Gastrocnemius medialis (tissue), 4 donors: ENCODE measurements at regions not wholly inside any gene's neighbourhood (a gene's known extent, or its start where the extent isn't known, plus 50 kb on each side); places are given as distances from the start of the nearest gene placed in this dataset.

Experiments used
- ATAC-seq, 2 donors: fragments of 150-250 bp; one replicate each; pipeline ENCODE4 v1.9.1; 2016
- DNase-seq, 2 donors: peaks; one replicate each; pipeline ENCODE4 v3.0.0-alpha.2; 2019
- H3K27ac ChIP-seq, 4 donors: fragments of 200-600 bp; sonication (generic); 1 replicate in 1 of 4; 2 replicates in 3 of 4; pipeline ENCODE4 v1.5.1; 2016 to 2018; ENCODE audit warnings: mild to moderate bottlenecking in 2 of 4, moderate library complexity in 1 of 4
- H3K27me3 ChIP-seq, 3 donors: fragments of 200-600 bp; sonication (generic) in 2 of 3; 1 replicate in 1 of 3; 2 replicates in 2 of 3; pipeline versions ENCODE4 v1.5.1 to v1.6.0; 2016 to 2019; ENCODE audit warnings: mild to moderate bottlenecking in 1 of 3, moderate library complexity in 1 of 3
- H3K36me3 ChIP-seq, 2 donors: fragments of 200-600 bp; sonication (generic) in 1 of 2; one replicate each; pipeline ENCODE4 v1.5.1; 2017 to 2018
- H3K4me1 ChIP-seq, 2 donors: fragments of 200-600 bp; sonication (generic) in 1 of 2; one replicate each; pipeline ENCODE4 v1.5.1; 2016 to 2017; ENCODE audit warnings: mild to moderate bottlenecking in 2 of 2
- H3K4me3 ChIP-seq, 4 donors: fragments of 200-600 bp; sonication (generic) in 3 of 4; 1 replicate in 1 of 4; 2 replicates in 3 of 4; pipeline ENCODE4 v1.5.1; 2016 to 2019; ENCODE audit warnings: mild to moderate bottlenecking in 2 of 4
- H3K9me3 ChIP-seq, 3 donors: fragments of 200-600 bp; sonication (generic) in 2 of 3; 1 replicate in 1 of 3; 2 replicates in 2 of 3; pipeline ENCODE4 v1.5.1; 2016 to 2019
- POLR2A ChIP-seq, 2 donors: fragments of 450-650 bp; IDR thresholded peaks; one replicate each; pipeline ENCODE4 v1.6.1; 2017; ENCODE audit warnings: antibody characterized with exemption in 2 of 2, mild to moderate bottlenecking in 2 of 2, moderate library complexity in 2 of 2
- in situ Hi-C, 4 donors: fragments of 200-750 bp; cut with MboI; loops; one replicate each; pipeline versions ENCODE4 v1.15.0 to v1.8.0; 2017; ENCODE audit warnings: low sequenced_read_pairs in 4 of 4
- intact Hi-C: fragments of 100-400 bp; cut with DNase I; formaldehyde crosslinking; loops from one replicate; pipeline ENCODE4 v1.15.1; 2023; ENCODE audit warnings: low total_unique reads
- TF ChIP-seq, protein P1 (sequence below), 5 experiments: fragments of 450-650 bp in 3 of 5; fragments of 200-600 bp in 2 of 5; sonication (generic) in 2 of 5; IDR thresholded peaks in 4 of 5; conservative IDR thresholded peaks in 1 of 5; 1 replicate in 4 of 5; 2 replicates in 1 of 5; pipeline ENCODE4 v1.5.1; 2016 to 2019; ENCODE audit warnings: antibody characterized with exemption in 5 of 5, mild to moderate bottlenecking in 3 of 5, moderate library complexity in 3 of 5

GRCh38 chr12:111149299-111149698, 219.6 kb downstream of the PHETA1 start:
- no peak for DNase-seq
- no peak for TF ChIP-seq POLR2A (IDR thresholded peaks at IDR 0.05)
- TF ChIP-seq, protein P1, sequence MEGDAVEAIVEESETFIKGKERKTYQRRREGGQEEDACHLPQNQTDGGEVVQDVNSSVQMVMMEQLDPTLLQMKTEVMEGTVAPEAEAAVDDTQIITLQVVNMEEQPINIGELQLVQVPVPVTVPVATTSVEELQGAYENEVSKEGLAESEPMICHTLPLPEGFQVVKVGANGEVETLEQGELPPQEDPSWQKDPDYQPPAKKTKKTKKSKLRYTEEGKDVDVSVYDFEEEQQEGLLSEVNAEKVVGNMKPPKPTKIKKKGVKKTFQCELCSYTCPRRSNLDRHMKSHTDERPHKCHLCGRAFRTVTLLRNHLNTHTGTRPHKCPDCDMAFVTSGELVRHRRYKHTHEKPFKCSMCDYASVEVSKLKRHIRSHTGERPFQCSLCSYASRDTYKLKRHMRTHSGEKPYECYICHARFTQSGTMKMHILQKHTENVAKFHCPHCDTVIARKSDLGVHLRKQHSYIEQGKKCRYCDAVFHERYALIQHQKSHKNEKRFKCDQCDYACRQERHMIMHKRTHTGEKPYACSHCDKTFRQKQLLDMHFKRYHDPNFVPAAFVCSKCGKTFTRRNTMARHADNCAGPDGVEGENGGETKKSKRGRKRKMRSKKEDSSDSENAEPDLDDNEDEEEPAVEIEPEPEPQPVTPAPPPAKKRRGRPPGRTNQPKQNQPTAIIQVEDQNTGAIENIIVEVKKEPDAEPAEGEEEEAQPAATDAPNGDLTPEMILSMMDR (IDR thresholded peaks at IDR 0.05 in 4 of 5, conservative IDR thresholded peaks at IDR 0.05 in 1 of 5) = no peak

DNA sequence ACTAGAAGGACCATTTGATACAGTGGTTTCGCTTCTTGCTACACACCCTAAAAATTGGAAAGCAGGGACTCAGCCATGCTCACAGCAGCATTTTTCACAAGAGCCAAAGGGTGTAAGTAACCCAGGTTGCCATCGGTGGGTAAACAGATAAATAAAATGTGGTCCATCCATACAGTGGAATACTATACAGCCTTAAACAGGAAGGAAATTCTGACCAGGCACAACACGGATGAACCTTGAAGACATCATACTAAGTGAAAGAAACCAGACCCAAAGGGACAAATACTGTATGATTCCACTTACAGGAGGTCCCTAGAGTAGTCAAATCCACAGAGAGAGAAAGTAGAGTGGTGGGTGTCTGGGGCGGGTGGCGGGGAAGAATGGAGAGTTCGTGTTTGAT, 220.9 kb downstream of the PHETA1 start:
- in situ Hi-C loops = no loop called here
- DNase-seq = no peak
- Histone ChIP-seq H3K9me3 (no peaks in the 10 kb centered on the region), H3K27ac (no peak overlapping the region), H3K36me3 (no peaks in the 10 kb centered on the region), H3K4me1 (no peaks in the 10 kb centered on the region), H3K27me3 (peaks cover 0 to 13% (median 0%) of the 10 kb centered on the region in 3 donors), H3K4me3 (no peak overlapping the region)
- TF ChIP-seq, protein P1 (IDR thresholded peaks at IDR 0.05 in 4 of 5, conservative IDR thresholded peaks at IDR 0.05 in 1 of 5) = no peak
- no peak for TF ChIP-seq POLR2A (IDR thresholded peaks at IDR 0.05)
- intact Hi-C loops = no loop called here
- no peak for ATAC-seq

More at GRCh38 chr12:111149299-111149698, 219.6 kb downstream of the PHETA1 start:
- Histone ChIP-seq H3K36me3 (no peaks in the 10 kb centered on the region), H3K4me1 (no peaks in the 10 kb centered on the region), H3K27me3 (peaks cover 0 to 13% (median 1%) of the 10 kb centered on the region in 3 donors), H3K9me3 (no peaks in the 10 kb centered on the region), H3K27ac (no peak overlapping the region), H3K4me3 (no peak overlapping the region)
- intact Hi-C loops = no loop called here
- no peak for ATAC-seq
- in situ Hi-C loops = no loop called here

GRCh38 chr12:111143271-111143670, 222.9 kb upstream of the MYL2 start:
- H3K4me1 ChIP-seq = no peaks in the 10 kb centered on the region
- no peaks in the 10 kb centered on the region for H3K36me3 ChIP-seq
- H3K27ac ChIP-seq = no peak overlapping the region
- ATAC-seq (no peak), DNase-seq (no peak)
- H3K4me3 ChIP-seq = no peak overlapping the region
- in situ Hi-C loops (no loop called here), intact Hi-C loops (no loop called here)
- H3K27me3 ChIP-seq = no peaks in the 10 kb centered on the region
- H3K9me3 ChIP-seq = no peaks in the 10 kb centered on the region
- TF ChIP-seq, protein P1 (IDR thresholded peaks at IDR 0.05 in 4 of 5, conservative IDR thresholded peaks at IDR 0.05 in 1 of 5) = no peak
- no peak for TF ChIP-seq POLR2A (IDR thresholded peaks at IDR 0.05)

DNA sequence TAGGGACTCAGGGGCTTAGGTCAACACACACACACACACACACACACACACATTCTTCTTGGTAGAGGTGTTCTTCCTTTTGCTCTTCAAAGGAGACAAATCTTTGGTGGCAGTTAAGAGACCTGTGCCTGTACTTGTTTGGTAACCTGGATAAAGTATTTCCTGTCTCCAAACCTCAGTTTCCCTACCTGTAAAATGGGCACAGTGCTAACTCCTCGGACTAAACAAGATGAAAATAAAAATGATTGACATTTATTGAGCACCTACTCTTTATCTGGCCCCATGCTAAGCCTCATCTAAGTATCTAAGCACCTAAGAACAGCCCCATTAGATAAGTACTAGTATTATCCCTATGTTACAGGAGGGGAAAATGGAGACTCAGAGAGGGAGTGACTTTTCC, 220.8 kb upstream of the MYL2 start:
- ATAC-seq = no peak
- H3K27me3 ChIP-seq = no peaks in the 10 kb centered on the region
- in situ Hi-C loops (no loop called here), intact Hi-C loops (no loop called here)
- H3K36me3 ChIP-seq = no peaks in the 10 kb centered on the region
- H3K4me1 ChIP-seq = no peaks in the 10 kb centered on the region
- no peak for DNase-seq
- H3K27ac ChIP-seq = no peak overlapping the region
- H3K9me3 ChIP-seq = no peaks in the 10 kb centered on the region
- H3K4me3 ChIP-seq = no peak overlapping the region
- TF ChIP-seq, protein P1 (IDR thresholded peaks at IDR 0.05 in 4 of 5, conservative IDR thresholded peaks at IDR 0.05 in 1 of 5) = no peak
- TF ChIP-seq POLR2A (IDR thresholded peaks at IDR 0.05) = no peak

DNA sequence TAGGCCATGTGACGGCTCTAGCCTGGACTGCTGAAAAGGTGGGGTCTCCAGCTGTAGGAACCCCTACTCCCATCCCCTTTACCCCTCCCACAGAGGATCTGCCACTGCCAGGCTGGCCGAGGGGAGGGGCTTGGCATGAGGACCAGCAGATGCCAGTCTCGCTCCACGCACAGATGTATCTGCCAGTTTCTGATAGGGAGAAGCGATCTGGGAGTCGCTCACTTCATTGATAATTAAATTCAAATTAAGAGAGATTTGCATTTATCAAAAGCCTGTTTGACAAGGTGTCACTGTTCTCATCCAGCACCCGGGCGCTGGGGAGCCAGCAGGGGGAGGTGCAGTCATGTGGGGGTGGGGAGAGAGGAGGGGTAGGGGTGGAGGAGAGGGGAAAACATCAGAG, 217.6 kb upstream of the MYL2 start:
- Histone ChIP-seq H3K4me1 (no peaks in the 10 kb centered on the region), H3K9me3 (no peaks in the 10 kb centered on the region), H3K4me3 (no peak overlapping the region), H3K27me3 (peaks cover 0 to 5% (median 0%) of the 10 kb centered on the region in 3 donors), H3K36me3 (no peaks in the 10 kb centered on the region), H3K27ac (no peak overlapping the region)
- in situ Hi-C loops (no loop called here), intact Hi-C loops (no loop called here)
- DNase-seq (no peak), ATAC-seq (no peak)
- TF ChIP-seq POLR2A (IDR thresholded peaks at IDR 0.05) = no peak
- TF ChIP-seq, protein P1 (IDR thresholded peaks at IDR 0.05 in 4 of 5, conservative IDR thresholded peaks at IDR 0.05 in 1 of 5) = no peak
